Kidney glomerular epithelial cell (primary cell): ENCODE measurements at regions not wholly inside any gene's neighbourhood (a gene's known extent, or its start where the extent isn't known, plus 50 kb on each side); places are given as distances from the start of the nearest gene placed in this dataset.

Source experiments
- DNase-seq: peaks from one replicate; lab custom pipeline; 2025; lab: John Stamatoyannopoulos, UW

DNA sequence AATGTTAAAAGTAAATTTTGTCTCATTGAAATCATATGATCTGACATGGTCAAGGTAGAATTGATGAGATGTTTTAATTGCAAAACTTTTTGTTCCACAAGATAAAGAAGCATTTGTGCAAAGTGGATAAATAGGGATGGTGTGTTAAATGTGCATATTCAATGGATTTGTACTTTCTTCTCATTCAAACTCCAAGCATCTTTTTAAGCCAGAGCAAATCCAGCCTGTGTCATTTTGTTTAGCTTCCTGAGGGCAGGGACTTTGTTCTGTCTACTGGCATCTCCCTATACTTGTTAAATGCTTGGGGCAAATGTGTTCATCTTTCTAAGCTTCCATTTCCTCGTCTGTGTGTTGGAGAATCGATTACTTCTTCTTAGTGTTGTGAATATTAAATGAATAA lies 200.3 kb downstream of the SLIT2 start:
- no peak for DNase-seq

DNA sequence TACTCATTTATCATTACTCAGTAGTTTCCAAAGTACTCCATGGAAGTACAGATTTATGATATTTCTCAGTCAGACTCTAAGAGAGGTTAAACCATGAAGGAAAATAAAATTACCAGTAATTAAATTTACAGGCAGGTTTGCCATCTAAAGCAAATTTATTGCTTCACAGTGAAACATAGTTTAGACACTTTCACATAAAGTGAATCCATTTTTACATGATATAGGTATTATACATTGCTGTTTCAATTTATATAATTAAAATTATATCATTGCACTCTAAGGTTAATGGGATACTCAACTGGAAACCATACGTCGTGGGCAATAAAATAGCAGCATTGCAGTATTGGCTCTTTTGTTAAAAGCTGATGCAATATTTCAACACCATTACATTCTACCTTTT lies 202.8 kb downstream of the SLIT2 start:
- DNase-seq = no peak

DNA sequence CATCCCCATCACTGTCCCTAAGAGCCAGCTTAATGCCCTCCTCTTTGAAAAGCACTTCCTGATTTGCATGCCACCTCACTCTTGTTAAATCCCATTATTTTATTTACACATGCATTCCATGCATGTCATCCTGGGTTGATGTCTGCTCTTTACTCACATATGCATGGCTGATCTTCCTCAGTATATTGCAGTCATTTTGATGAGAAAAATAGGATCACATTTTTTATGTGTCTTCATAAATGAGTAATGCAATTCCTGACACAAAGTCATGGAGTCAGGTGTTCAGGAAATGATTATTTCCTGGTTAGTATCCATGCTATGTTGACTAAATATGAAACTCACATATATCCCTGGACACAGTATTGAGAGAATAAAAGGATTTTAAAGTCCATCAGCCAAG lies 204.7 kb downstream of the SLIT2 start:
- peak; percentile 30 for DNase-seq

DNA sequence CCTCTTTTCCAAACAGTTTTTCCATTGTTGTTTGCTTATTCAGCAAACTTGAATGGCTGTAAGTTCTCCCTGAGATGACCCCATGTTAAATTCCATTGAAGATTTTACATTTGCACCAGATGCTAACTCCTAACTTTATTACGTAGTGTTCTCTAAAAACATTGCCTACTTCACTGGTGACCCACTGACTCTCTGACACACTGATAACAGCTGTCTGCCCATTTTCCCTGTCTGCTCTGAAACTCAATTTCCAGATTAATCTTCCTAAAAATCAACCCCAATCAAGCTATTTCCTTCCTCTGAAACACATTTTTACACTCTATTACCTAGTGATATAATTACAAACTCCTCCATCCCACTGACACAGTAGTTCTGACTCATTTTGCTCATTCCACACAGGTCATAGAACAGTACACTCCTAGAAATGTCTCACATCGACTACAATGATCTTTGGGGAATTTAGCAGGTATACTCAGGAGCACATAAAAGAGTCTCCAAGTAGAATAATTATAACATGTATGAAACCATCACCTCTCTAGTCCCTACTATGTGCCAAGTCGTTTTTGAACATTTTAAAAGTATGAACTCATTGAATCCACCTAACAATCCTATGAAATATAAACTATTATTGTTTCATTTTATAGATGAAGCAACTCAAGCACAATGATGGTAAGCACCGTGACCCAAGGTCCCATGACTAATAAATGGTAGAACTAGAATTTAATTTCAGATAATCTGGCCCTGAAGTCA lies 210.9 kb downstream of the SLIT2 start:
- peak; percentile 88 for DNase-seq

DNA sequence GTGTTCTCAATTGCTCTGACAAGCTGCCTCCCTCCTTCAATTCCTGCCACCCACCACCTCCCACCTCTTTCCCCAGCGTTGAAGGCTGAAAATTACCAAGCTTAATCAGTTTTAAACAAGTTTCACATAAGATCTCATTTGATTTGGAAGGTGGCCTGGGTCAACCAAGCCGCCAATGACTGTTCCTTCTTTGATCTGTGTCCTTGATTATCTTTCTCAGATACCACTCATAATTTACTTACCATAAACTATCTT lies 211.4 kb downstream of the SLIT2 start:
- DNase-seq = no peak

DNA sequence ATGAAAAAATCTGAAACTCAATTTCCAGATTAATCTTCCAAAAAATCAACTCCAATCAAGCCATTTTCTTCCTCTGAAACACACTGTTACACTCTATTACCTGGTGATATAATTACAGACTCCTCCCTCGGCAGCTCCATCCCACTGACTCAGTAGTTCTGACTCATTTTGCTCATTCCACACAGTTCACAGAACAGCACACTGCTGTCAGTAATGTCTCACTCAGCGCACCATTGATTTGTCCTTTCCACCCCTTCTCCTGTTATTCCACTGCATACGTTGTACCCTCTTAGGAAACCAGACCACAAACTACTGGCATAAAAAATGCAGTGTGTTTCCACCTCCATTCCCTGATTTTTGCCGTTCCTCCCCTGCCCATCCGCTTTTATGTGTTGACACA lies 212.7 kb downstream of the SLIT2 start:
- DNase-seq = peak; percentile 90

DNA sequence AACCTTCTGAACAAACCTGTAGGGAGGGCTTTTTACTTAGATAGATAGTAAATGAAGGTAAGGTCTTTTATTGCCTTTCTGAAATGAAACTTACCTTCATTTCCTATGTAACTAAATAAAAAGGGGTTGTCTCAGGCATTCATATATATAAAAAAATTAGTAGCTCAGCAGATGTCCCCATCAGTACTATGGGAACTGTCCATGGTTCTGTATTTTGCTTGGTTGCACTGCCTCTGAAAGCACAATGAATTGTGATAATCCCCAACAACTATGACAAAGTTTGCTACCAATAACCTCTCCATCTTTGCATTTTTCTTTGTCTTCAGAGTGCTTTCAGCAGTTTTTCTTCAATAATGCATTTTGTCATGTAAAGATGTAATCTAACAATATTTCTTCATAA lies 222.4 kb downstream of the SLIT2 start:
- peak; percentile 27 for DNase-seq

DNA sequence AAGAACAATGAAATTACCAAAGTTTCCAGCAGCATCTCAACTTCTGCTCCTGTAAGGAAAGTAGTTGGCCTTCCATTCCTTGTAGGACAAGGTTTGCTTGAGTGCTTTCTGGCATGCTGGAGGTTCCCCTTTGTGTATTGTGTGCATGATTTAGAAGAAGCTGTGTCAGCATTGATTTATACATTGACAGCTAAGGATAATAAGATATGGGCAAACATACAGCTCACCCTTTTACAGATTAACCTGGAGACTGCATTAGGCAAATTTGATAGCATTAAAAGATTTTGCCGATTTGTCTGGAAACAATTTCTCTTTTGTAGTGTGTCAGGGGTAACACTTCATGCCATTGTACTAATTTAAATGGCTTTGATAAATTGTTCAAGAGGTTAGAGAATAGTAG lies 221.8 kb upstream of the PACRGL start:
- no peak for DNase-seq

DNA sequence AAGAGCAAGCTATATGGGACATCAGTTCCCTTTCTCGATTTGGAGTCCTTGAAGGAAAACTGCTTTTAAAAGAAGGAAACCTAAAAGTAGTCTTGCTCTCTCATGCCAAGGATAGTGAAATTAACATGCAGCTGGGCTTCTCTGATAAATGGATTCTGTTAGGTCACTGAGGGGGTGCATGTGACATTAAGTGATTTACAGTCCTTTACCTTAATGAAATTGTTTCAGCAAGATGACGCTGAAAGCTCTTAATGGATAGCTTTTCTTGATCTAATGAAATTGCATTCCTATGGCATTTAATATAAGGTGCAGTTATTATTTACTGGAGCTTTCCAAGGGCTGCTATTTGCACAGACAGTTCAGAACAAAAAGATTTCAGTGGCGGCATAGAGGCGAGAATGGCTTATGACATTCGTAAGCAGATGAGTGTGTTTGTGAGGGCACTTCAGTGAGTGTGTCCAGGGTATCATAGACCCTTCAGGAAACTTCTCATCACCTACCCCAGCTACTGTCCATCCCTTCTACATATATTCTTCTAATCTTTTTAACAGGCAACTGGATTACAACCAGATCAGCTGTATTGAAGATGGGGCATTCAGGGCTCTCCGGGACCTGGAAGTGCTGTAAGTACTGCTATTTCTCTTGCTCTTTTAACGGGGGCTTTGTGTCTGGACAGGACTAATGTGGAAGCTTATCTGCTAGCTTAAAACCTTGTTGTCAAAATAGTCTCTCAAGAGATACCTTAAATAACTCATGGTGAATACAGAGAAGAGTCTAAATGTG lies 219.9 kb upstream of the PACRGL start:
- DNase-seq = no peak

DNA sequence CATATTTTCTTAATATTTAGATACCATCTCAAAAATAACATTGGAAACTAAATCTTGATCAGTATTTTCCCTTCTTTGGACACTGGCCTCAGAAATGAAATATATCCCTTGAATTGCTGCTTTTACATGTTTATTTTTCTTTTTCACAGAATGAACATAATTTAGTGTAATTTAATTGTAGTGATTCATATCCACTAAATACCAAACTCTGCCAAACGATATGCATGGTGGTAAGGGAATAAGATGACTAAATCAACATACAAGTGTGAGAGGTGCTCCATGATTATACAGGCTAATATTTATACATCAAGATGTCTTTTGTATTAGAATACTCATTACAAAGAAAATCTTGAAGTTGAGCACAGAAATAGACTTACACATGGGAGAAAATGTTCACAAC lies 216.8 kb upstream of the PACRGL start:
- DNase-seq = no peak

DNA sequence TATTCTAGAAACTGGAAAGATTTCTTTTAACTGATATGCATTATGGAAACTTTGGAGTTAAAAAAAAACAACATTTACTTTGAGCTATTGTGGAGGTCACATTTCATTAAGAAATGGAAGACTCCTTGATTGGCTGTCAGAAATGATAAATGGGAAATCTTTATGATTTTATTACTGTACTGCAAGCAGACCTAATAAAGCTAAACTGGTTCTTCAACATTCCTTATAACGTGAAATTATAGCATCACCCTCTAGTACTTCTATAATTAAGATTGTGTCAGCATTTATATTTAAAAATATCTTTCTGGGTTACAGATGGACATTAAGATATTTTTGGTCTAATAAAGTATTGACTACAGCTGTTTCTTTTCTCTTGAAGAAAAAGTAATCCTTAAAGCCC lies 213.8 kb upstream of the PACRGL start:
- DNase-seq = no peak

DNA sequence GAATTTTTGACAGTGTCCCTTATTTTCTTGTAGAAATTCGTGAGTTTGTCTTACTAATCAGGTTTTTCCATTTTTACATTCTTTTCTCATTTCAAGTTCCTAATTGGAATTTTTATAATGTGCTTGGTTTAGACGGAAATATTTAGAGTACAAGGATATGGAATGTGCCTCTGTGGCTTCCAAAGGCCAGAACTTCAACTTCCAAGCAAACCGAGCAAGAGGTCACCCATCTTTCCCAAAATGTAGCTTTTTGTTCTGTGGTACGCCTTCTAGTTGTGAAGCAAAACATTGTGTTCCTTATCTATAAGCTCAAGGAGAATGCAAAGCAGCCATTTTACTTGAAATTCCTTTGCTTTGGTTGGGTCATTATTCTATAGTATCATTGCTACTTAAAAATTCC lies 212.8 kb upstream of the PACRGL start:
- no peak for DNase-seq

DNA sequence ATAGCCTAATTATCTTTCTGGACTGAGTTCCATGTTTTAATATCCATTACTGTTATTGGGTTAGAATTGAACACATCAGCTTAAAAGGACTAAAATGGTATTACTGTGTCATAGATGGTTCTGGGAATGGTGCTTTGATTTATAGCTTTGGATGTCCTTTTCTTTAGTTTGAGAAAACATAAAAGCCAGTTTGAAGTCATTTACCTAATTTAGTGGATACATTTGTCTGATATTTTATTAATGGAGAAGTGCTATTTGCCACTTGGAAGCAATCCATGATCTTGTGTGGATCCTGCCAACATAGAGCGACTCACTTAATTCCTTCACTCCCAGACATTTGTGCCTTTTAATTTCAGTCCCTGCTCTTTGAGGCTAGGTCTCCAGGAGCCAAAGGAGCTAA lies 212.4 kb upstream of the PACRGL start:
- no peak for DNase-seq

DNA sequence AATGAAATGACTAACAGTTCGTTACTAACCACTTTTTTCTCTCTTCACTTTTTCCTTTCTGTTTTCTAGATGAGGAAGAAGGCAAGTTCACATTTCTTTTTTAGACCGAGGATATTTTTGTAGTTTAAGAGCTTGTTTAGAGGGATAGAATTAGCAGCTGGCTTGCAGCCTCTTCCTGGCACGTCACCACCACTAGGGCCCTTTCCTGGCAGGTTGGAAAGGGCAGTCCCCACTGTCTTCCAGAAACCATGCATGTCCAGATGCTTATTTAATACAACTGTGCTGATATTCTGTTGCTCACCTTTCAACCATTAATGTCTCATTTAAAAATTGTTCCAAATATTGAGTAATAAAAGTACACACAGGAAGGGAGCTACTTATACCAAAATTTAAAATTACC lies 209.5 kb upstream of the PACRGL start:
- DNase-seq = no peak

DNA sequence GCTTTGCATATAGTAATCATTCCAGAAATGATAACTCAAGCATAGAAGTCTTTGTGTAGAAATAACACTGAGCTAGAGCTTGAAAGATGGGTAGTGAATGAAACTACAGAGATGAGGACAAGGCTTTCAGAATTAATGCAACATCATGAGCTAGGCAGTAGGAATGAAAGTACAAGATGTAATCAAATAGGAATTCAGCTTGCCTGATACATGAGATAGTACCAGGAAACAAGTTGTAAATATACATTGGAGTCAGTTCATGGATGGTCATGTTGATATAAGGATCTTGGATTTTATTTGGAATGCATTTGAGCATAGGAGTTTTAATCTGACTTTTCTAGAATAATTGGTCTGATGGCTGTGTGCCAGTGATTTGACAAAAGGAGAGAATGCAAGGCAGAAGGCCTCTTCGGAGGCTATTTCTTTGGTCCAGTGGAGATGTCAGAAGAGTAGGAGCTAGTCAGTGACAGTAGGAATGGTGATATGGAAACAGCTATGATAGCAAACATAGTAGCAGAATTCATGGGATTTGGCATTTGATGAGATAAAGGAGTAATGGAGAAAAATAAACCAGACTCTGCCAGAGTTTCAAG lies 206.4 kb upstream of the PACRGL start:
- DNase-seq = peak; percentile 7

DNA sequence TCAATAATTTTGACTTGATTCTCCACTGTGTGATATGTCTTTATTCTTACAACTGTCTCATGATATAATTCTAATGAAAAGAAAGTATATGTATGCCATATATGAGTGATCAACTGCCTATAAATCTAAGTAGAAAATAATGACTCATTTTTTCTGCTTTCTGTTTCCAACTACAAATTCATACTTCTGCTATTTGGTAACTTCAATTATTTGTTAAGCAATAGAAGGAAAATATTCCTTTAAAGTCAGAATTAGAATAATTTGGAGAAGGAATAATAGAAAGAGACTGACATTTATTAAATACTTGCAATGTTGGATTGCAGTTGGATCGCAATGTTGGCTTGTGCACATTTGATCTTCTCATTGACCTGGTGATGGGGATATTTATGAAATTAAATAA lies 204.2 kb upstream of the PACRGL start:
- DNase-seq = no peak

DNA sequence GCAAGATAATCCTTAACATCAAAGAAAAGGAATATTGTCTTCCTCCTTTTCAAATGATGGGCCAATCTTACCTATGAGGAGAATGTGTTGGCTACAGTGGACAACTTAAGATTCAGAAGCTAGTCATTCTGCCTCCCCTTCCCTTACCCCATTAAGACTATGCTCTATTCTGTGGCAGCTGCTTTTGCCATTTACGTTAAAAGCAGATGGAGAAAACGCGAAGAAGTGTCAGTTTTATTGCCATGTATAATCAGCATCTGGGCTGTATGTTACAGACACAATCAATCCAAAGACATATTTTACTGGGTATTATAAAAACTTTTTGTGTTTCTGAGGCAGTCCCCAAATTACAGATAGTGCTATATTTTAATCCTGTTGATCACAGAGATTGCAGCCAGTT lies 196.1 kb upstream of the PACRGL start:
- no peak for DNase-seq

DNA sequence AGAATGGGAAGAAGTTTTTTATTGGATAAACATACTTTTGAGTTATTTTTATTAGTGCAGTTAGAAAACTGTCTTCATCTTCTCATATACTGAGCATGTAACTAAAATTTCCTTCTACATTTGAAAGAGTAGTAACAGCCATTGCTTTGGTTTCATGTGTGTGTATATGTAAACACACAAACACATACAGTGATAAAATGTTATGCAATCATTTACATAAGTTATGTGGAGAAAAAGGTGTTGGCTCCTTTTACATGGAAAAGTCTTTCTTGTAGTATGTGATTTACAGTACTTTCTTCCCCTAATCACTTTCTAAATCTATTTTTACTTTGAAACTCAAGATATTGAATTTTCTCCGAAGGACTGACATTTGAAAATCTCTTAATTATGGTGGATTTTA lies 194.3 kb upstream of the PACRGL start:
- DNase-seq = no peak

DNA sequence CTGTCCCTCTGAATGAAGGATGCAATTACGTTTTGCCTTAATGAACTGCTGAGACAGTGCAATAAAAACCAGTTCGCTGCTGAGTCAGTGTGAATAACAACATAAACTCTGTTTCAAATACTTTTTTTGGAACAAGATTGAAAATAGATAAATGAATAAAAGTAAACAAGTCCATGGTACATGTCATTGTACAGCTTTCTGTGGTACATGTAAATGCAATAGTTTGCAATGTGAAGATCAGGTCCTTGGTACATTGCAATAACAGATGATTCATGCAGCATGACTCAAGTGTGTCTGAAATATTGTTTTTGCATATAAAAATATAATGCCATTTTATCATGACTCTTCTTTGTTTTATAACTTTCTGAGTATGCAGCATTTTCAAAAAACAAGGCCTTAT lies 193.4 kb upstream of the PACRGL start:
- DNase-seq = no peak

DNA sequence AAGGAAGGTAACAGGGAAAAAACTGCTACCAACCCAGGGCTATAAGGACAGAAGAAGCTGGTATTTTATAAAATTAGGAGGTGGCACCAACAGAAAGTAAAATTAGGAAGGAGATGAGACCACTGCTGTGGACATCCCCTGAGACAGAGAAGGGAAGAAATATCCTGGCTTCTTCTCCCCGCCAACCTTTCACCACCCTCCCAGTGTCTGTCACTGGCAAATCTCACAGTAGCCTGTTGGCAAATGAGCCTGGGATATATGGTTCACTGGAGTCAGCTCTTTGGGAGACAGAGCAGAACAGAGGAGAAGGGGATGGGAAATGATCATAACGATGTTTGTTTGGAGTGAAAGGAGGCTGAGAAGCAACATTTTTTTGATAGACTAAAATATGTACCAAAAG lies 190.9 kb upstream of the PACRGL start:
- no peak for DNase-seq

DNA sequence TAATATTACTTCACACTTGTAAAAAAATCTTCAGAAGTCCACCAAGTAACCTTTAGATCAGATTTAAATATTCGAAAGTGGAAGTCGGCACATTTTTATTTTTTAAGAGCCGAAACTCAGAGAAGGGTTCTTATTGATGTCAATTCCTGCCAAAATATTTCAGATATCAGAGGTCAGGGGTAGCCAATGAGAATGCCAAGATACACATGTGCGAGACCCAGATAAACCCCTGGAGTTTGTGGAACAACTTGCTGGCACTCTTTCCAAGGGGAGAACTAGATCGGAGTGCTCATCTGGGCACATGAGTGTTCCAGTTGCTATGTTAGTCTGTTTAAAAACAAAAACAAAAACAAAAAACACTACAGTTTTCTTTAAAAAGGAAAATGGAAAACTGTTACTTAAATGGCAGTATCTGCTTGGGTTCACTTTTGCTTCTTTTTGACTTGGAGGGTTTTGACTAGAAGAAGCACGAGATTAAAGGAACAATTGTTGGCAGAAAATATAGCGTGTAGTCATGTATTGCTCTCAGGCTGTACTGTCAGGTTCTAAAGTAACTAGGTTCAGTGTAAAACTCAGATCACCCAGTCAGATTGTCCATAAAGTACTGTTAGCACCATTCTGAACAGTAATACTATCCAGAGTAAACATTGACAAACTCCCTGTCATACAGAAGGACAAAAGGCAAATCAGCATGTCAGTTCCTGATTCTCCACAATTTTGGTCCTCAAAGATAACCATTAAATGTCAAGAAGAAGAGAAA lies 188.0 kb upstream of the PACRGL start:
- DNase-seq = no peak

DNA sequence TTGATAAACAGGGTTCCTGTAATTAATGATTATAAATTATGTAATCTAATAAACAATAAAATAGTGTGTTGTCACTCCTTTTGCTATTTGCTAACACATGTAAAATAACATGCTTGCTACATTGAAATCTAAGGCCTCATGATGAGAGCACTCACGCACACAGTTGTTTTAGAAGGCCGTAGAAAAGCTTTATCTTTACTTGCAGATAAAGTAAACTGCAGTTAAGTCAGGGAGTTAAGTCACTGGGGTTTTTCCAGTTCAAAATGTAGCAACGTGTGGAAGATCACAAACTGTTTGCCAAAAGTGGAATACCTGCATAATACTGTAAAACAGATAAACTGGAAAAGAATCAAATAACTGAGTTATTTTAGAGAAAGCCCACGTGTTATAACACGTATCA lies 187.3 kb upstream of the PACRGL start:
- DNase-seq = no peak

DNA sequence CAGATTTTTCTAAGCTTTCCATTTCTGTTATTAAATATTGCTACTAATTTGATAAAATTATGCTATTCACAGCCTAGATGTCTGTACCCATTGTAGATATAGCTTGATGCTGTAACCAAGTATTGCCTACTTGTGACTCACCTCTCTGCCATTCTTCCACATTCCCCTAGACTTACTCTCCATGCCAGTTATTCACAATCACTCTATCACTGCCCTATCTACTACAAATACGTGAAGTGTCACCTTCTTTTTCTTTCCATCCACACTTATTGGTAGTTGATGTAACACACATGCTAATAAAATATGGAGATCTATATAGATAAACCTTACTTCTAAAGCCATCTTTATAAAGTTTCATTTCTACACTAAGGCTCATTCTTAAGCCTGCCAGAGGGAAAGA lies 179.4 kb upstream of the PACRGL start:
- DNase-seq = peak; percentile 81
